ENCODE measurements at regions not wholly inside any gene's neighbourhood (a gene's known extent, or its start where the extent isn't known, plus 50 kb on each side); places are given as distances from the start of the nearest gene placed in this dataset.

DNA sequence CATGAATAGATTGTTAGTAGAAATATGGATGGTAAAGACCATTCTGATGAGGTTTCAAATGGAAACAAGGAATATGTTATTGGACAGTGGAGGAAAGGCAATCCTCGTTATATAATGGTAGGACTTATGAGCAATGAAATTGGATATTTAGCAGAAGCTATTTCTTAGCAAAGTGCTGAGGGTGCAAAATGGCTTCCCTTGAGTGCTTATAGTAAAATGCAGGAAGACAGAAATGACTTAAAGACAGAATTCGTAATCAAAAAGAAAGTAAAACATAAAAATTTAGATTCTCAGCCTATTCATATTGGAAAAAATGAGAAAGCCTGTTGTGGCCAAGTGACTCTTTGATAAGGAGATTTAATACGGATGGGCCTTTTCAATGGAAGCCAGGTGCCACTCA, 102.1 kb upstream of the ADRA1B start:
- no peak for DNase-seq (ENCODE audit: low spot score)
- in situ Hi-C loops (cut with MboI; ENCODE audit: low sequenced_read_pairs, unreplicated experiment) = no loop called here
- TF ChIP-seq, protein P1, sequence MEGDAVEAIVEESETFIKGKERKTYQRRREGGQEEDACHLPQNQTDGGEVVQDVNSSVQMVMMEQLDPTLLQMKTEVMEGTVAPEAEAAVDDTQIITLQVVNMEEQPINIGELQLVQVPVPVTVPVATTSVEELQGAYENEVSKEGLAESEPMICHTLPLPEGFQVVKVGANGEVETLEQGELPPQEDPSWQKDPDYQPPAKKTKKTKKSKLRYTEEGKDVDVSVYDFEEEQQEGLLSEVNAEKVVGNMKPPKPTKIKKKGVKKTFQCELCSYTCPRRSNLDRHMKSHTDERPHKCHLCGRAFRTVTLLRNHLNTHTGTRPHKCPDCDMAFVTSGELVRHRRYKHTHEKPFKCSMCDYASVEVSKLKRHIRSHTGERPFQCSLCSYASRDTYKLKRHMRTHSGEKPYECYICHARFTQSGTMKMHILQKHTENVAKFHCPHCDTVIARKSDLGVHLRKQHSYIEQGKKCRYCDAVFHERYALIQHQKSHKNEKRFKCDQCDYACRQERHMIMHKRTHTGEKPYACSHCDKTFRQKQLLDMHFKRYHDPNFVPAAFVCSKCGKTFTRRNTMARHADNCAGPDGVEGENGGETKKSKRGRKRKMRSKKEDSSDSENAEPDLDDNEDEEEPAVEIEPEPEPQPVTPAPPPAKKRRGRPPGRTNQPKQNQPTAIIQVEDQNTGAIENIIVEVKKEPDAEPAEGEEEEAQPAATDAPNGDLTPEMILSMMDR (IDR thresholded peaks at IDR 0.05; ENCODE audit: borderline replicate concordance, control extremely low read depth, extremely low read depth, insufficient read depth, missing control alignments) = no peak

GRCh38 chr5:159814805-159815585, 101.3 kb upstream of the ADRA1B start:
- TF ChIP-seq, protein P1 (IDR thresholded peaks at IDR 0.05; ENCODE audit: borderline replicate concordance, control extremely low read depth, extremely low read depth, insufficient read depth, missing control alignments) = no peak
- no peak for DNase-seq (ENCODE audit: low spot score)
- in situ Hi-C loops (cut with MboI; ENCODE audit: low sequenced_read_pairs, unreplicated experiment) = no loop called here

DNA sequence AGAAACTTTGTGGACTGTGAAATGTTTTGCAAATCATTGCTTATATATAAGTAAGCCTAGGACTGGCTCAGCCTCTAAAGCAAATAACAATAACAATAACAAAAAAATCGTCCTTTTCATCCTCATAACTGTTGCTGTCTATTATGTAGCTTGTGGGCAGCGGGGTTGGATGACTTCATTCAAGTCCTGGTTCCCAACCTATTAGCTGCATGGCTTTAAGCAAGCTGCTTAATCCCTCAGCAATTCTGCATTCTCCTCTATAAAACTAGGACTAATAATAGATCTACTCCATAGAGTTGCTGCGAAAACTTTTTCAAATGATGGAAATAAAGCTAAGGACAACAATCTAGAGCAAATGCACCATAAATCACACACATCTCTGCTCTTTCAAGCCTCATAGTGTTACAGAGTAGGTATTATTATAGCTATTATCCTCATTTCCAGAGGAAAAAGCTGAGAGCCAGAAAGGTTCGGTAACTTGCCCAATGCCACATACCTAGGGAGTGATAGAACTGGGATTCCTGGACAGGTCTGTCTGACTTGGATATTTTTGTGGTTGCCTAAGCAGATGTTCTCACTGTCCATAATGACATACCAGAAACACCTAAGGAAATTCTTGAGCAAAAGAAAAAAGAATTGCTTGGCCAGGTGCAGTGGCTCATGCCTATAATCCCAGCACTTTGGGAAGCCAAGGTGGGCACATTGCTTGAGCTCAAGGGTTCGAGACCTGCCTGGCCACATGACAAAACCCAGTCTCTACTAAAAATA, 98.8 kb upstream of the ADRA1B start:
- in situ Hi-C loops (cut with MboI; ENCODE audit: low sequenced_read_pairs, unreplicated experiment) = no loop called here
- DNase-seq (ENCODE audit: low spot score) = no peak
- TF ChIP-seq, protein P1 (IDR thresholded peaks at IDR 0.05; ENCODE audit: borderline replicate concordance, control extremely low read depth, extremely low read depth, insufficient read depth, missing control alignments) = no peak

GRCh38 chr5:159819591-159820411, 96.5 kb upstream of the ADRA1B start:
- no peak for DNase-seq (ENCODE audit: low spot score)

DNA sequence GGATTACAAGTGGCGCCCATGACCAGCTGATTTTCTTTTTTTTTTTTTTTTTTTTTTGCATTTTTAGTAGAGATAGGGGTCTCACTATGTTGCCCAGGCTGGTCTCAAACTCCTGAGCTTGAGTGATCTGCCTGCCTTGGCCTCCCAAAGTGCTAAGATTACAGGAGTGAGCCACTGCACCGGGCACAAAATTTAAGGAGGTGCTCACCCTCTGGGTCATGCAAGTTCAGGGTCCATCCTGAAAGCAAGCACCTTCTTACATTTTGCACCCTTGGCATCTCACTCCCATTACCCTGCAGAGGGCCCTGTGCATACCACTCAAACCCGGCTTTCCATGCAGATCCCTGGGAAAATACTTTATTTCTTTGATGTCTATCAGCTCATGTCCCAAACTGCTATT, 95.6 kb upstream of the ADRA1B start:
- TF ChIP-seq, protein P1 (IDR thresholded peaks at IDR 0.05; ENCODE audit: borderline replicate concordance, control extremely low read depth, extremely low read depth, insufficient read depth, missing control alignments) = no peak
- no peak for DNase-seq (ENCODE audit: low spot score)
- in situ Hi-C loops (cut with MboI; ENCODE audit: low sequenced_read_pairs, unreplicated experiment) = no loop called here

More at GRCh38 chr5:159819591-159820411, 96.5 kb upstream of the ADRA1B start:
- in situ Hi-C loops (cut with MboI; ENCODE audit: low sequenced_read_pairs, unreplicated experiment) = no loop called here
- TF ChIP-seq, protein P1 (IDR thresholded peaks at IDR 0.05; ENCODE audit: borderline replicate concordance, control extremely low read depth, extremely low read depth, insufficient read depth, missing control alignments) = no peak

- in situ Hi-C loops (cut with MboI; ENCODE audit: low sequenced_read_pairs, unreplicated experiment) = no loop called here
- no peak for DNase-seq (ENCODE audit: low spot score)
- TF ChIP-seq, protein P1 (IDR thresholded peaks at IDR 0.05; ENCODE audit: borderline replicate concordance, control extremely low read depth, extremely low read depth, insufficient read depth, missing control alignments) = no peak
These were observed 94.8 kb upstream of the ADRA1B start for GRCh38 chr5:159821461-159821940.

All from GM13976 (cell line).